Neural cell (in vitro differentiated cells): ENCODE measurements at regions not wholly inside any gene's neighbourhood (a gene's known extent, or its start where the extent isn't known, plus 50 kb on each side); places are given as distances from the start of the nearest gene placed in this dataset.

ENCODE experiments used
- H2AFZ ChIP-seq: fragments of 200-600, 300-800 bp; sonication (generic), shearing (Covaris generic); 2 replicates; pipeline ENCODE4 v1.6.0; 2014; ENCODE audit warnings: low read depth, mild to moderate bottlenecking, antibody characterized with exemption, low read length, moderate library complexity
- H3F3A ChIP-seq: fragments of 200-600 bp; shearing (Covaris generic); 2 replicates; pipeline ENCODE4 v1.6.1; 2016; ENCODE audit warnings: mild to moderate bottlenecking, moderate library complexity, mixed read lengths, antibody characterized with exemption, low read length; ENCODE audit not compliant: insufficient read depth, poor library complexity, severe bottlenecking
- H3K27ac ChIP-seq: fragments of 200-600, 300-800 bp; sonication (generic), shearing (Covaris generic); 2 replicates; pipeline ENCODE4 v1.5.1; 2014; ENCODE audit warnings: mild to moderate bottlenecking, low read length, moderate library complexity
- H3K27me3 ChIP-seq: fragments of 300-800, 200-600 bp; sonication (generic), shearing (Covaris generic); 2 replicates; pipeline ENCODE4 v1.6.0; 2014; ENCODE audit warnings: mild to moderate bottlenecking, low read depth, low read length, moderate library complexity; ENCODE audit not compliant: insufficient read depth
- H3K36me3 ChIP-seq: fragments of 300-800, 200-600 bp; sonication (generic), shearing (Covaris generic); 2 replicates; pipeline ENCODE4 v1.5.1; 2014; ENCODE audit warnings: mild to moderate bottlenecking, antibody characterized with exemption, low read length, moderate library complexity; ENCODE audit not compliant: insufficient read depth
- H3K4me2 ChIP-seq: fragments of 300-800, 200-600 bp; sonication (generic), shearing (Covaris generic); 2 replicates; pipeline ENCODE4 v1.6.0; 2014; ENCODE audit warnings: mild to moderate bottlenecking, low read length
- H3K4me3 ChIP-seq: fragments of 300-800, 200-600 bp; sonication (generic), shearing (Covaris generic); 2 replicates; pipeline ENCODE4 v1.5.1; 2014; ENCODE audit warnings: mild to moderate bottlenecking, low read length, moderate library complexity
- H3K79me2 ChIP-seq: fragments of 200-600 bp; shearing (Covaris generic); replicated peaks from 2 replicates; pipeline ENCODE4 v1.6.0; 2014; ENCODE audit warnings: mild to moderate bottlenecking, low read length, moderate library complexity; ENCODE audit not compliant: insufficient read depth
- H3K9ac ChIP-seq: fragments of 300-800, 200-600 bp; sonication (generic), shearing (Covaris generic); 2 replicates; pipeline ENCODE4 v1.6.1; 2016; ENCODE audit warnings: mild to moderate bottlenecking, low read length, mixed read lengths
- H3K9me2 ChIP-seq: fragments of 200-600 bp; shearing (Covaris generic); 2 replicates; pipeline ENCODE4 v1.6.1; 2016; ENCODE audit warnings: mild to moderate bottlenecking, low read length, mixed read lengths; ENCODE audit not compliant: insufficient read depth
- H3K9me3 ChIP-seq: fragments of 200-600, 300-800 bp; sonication (generic), shearing (Covaris generic); 2 replicates; pipeline ENCODE4 v1.6.1; 2016; ENCODE audit warnings: mild to moderate bottlenecking, mixed run types, low read length, moderate library complexity, mixed read lengths
- H4K20me1 ChIP-seq: fragments of 200-600 bp; shearing (Covaris generic); 2 replicates; pipeline ENCODE4 v1.6.1; 2016; ENCODE audit warnings: mild to moderate bottlenecking, mixed run types; ENCODE audit not compliant: insufficient read depth
- EP300 ChIP-seq: fragments of 450-650 bp; conservative IDR thresholded peaks from 2 replicates; pipeline ENCODE4 v1.6.1; 2014; ENCODE audit warnings: antibody characterized with exemption, mild to moderate bottlenecking, moderate library complexity; ENCODE audit not compliant: poor library complexity, severe bottlenecking
- EZH2 ChIP-seq: fragments of 200-600, 300-800 bp; shearing (Covaris generic), sonication (generic); IDR thresholded peaks from 2 replicates; pipeline ENCODE4 v1.6.1; 2014; ENCODE audit warnings: antibody characterized with exemption, low read length, borderline replicate concordance, mild to moderate bottlenecking; ENCODE audit not compliant: insufficient read depth, poor library complexity, severe bottlenecking
- MXI1 ChIP-seq: fragments of 450-650 bp; conservative IDR thresholded peaks from 2 replicates; pipeline ENCODE4 v1.6.1; 2014; ENCODE audit warnings: antibody characterized with exemption, mild to moderate bottlenecking; ENCODE audit not compliant: poor library complexity, severe bottlenecking
- POLR2AphosphoS5 ChIP-seq: IDR thresholded peaks from 2 replicates; pipeline ENCODE4 v1.6.1; 2012
- RAD21 ChIP-seq: fragments of 450-650 bp; conservative IDR thresholded peaks from 2 replicates; pipeline ENCODE4 v1.6.1; 2014; ENCODE audit warnings: antibody characterized with exemption, mild to moderate bottlenecking, moderate library complexity
- SMC3 ChIP-seq: fragments of 450-650 bp; conservative IDR thresholded peaks from 2 replicates; pipeline ENCODE4 v1.6.1; 2014; ENCODE audit warnings: antibody characterized with exemption, mild to moderate bottlenecking, moderate library complexity; ENCODE audit not compliant: poor library complexity
- TAF1 ChIP-seq: IDR thresholded peaks from 2 replicates; pipeline ENCODE4 v1.6.1; 2012; ENCODE audit warnings: low read depth
- TF ChIP-seq, protein P1 (sequence below): IDR thresholded peaks from 2 replicates; pipeline ENCODE4 v1.6.1; 2012; ENCODE audit warnings: borderline replicate concordance
- TF ChIP-seq, protein P2 (sequence below): fragments of 450-650 bp; IDR thresholded peaks from 2 replicates; pipeline ENCODE4 v1.5.1; 2014; ENCODE audit warnings: antibody characterized with exemption, mild to moderate bottlenecking, moderate library complexity; ENCODE audit not compliant: poor library complexity, severe bottlenecking

DNA sequence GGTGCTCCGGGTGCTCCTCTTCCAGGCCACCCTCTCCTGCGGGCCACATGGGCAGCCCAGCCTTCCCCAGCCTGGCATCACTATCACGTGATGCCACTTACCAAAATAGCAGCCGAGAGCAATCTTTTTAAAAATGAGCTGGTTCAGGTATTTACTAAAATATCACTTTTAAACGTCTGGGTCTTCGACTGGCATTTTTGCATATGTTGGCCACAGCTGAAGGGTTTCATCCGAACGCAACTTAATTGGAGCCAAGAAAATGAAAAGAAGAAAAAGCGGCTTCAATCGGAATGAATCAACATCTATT, 94.6 kb upstream of the ANO1 start:
- H3K79me2 ChIP-seq: no peaks in the 10 kb centered on the region

DNA sequence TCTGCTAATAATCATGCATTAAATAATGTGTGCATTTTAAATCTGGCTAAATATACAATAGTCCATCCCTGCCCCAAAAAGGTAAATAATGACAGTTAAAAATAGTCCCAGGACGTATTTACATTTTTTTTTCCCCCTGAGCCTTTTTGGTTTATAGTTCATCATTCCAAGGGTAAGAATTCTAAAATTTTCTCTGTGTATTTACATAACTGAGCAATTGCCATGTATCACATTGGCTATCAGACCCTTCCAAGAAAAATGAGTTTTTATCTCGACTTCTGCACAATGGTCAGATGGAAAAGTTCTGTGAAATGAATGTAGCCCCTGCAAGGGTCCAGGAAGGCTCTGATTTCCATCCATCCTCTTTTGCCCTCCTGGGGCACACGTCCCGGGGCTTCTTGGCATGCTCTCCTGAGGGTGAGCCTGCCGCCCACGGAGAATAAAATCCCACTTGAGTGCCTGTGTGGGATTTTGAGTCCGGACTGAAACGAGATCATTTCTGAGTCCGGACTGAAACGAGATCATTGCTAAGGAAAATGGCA, 94.1 kb upstream of the ANO1 start:
- no peak overlapping the region for H3K9ac ChIP-seq
- no peaks in the 10 kb centered on the region for H3K9me2 ChIP-seq
- H3K36me3 ChIP-seq: no peaks in the 10 kb centered on the region
- no peaks in the 10 kb centered on the region for H3K9me3 ChIP-seq
- no peak overlapping the region for H2AFZ ChIP-seq
- no peaks in the 10 kb centered on the region for H4K20me1 ChIP-seq
- no peak overlapping the region for H3K4me3 ChIP-seq
- TF ChIP-seq TAF1 (no peak), EP300 (no peak), RAD21 (no peak), SMC3 (no peak), POLR2AphosphoS5 (no peak), MXI1 (no peak), EZH2 (no peak)
- TF ChIP-seq, protein P1, sequence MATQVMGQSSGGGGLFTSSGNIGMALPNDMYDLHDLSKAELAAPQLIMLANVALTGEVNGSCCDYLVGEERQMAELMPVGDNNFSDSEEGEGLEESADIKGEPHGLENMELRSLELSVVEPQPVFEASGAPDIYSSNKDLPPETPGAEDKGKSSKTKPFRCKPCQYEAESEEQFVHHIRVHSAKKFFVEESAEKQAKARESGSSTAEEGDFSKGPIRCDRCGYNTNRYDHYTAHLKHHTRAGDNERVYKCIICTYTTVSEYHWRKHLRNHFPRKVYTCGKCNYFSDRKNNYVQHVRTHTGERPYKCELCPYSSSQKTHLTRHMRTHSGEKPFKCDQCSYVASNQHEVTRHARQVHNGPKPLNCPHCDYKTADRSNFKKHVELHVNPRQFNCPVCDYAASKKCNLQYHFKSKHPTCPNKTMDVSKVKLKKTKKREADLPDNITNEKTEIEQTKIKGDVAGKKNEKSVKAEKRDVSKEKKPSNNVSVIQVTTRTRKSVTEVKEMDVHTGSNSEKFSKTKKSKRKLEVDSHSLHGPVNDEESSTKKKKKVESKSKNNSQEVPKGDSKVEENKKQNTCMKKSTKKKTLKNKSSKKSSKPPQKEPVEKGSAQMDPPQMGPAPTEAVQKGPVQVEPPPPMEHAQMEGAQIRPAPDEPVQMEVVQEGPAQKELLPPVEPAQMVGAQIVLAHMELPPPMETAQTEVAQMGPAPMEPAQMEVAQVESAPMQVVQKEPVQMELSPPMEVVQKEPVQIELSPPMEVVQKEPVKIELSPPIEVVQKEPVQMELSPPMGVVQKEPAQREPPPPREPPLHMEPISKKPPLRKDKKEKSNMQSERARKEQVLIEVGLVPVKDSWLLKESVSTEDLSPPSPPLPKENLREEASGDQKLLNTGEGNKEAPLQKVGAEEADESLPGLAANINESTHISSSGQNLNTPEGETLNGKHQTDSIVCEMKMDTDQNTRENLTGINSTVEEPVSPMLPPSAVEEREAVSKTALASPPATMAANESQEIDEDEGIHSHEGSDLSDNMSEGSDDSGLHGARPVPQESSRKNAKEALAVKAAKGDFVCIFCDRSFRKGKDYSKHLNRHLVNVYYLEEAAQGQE: no peak
- TF ChIP-seq, protein P2, sequence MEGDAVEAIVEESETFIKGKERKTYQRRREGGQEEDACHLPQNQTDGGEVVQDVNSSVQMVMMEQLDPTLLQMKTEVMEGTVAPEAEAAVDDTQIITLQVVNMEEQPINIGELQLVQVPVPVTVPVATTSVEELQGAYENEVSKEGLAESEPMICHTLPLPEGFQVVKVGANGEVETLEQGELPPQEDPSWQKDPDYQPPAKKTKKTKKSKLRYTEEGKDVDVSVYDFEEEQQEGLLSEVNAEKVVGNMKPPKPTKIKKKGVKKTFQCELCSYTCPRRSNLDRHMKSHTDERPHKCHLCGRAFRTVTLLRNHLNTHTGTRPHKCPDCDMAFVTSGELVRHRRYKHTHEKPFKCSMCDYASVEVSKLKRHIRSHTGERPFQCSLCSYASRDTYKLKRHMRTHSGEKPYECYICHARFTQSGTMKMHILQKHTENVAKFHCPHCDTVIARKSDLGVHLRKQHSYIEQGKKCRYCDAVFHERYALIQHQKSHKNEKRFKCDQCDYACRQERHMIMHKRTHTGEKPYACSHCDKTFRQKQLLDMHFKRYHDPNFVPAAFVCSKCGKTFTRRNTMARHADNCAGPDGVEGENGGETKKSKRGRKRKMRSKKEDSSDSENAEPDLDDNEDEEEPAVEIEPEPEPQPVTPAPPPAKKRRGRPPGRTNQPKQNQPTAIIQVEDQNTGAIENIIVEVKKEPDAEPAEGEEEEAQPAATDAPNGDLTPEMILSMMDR: no peak
- H3K79me2 ChIP-seq: no peaks in the 10 kb centered on the region
- no peak overlapping the region for H3K27ac ChIP-seq
- H3K4me2 ChIP-seq: no peak overlapping the region
- peaks cover 48% of the 10 kb centered on the region for H3K27me3 ChIP-seq
- H3F3A ChIP-seq: no peaks in the 10 kb centered on the region

More for the DNA sequence above, 94.6 kb upstream of the ANO1 start:
- H3K36me3 ChIP-seq: no peaks in the 10 kb centered on the region
- no peak overlapping the region for H3K4me3 ChIP-seq
- H3K4me2 ChIP-seq: no peak overlapping the region
- H2AFZ ChIP-seq: no peak overlapping the region
- H4K20me1 ChIP-seq: no peaks in the 10 kb centered on the region
- no peak overlapping the region for H3K27ac ChIP-seq
- TF ChIP-seq, protein P1: no peak
- no peak for TF ChIP-seq RAD21
- H3K27me3 ChIP-seq: peaks cover 46% of the 10 kb centered on the region
- no peaks in the 10 kb centered on the region for H3K9me3 ChIP-seq
- no peaks in the 10 kb centered on the region for H3K9me2 ChIP-seq
- no peaks in the 10 kb centered on the region for H3F3A ChIP-seq
- H3K9ac ChIP-seq: no peak overlapping the region
